Memory B cell (primary cell): ENCODE measurements at regions not wholly inside any gene's neighbourhood (a gene's known extent, or its start where the extent isn't known, plus 50 kb on each side); places are given as distances from the start of the nearest gene placed in this dataset.

ENCODE experiments used
- ATAC-seq: fragments of 150-1000 bp; cut with Tn5 transposase; 2 replicates; pipeline ENCODE4 v1.10.0; 2021; ENCODE audit warnings: low read depth, mild to moderate bottlenecking, moderate library complexity
- DNase-seq, 2 donors: peaks; one replicate each; pipeline ENCODE4 v3.0.0; 2022; ENCODE audit warnings: low spot score in 2 of 2
- H3K27ac Mint-ChIP-seq: one replicate; pipeline ENCODE4 v1.8.0; 2022; ENCODE audit warnings: mild to moderate bottlenecking, moderate library complexity, mixed read lengths
- H3K27me3 Mint-ChIP-seq: one replicate; pipeline ENCODE4 v1.8.0; 2022; ENCODE audit warnings: mixed read lengths
- H3K36me3 Mint-ChIP-seq: one replicate; pipeline ENCODE4 v1.8.0; 2022; ENCODE audit warnings: mild to moderate bottlenecking, mixed read lengths
- H3K4me1 Mint-ChIP-seq: one replicate; pipeline ENCODE4 v1.8.0; 2022; ENCODE audit warnings: mixed read lengths
- H3K4me3 Mint-ChIP-seq: one replicate; pipeline ENCODE4 v1.8.0; 2022; ENCODE audit warnings: mild to moderate bottlenecking, moderate library complexity, mixed read lengths
- H3K9me3 Mint-ChIP-seq: one replicate; pipeline ENCODE4 v1.8.0; 2022; ENCODE audit warnings: mixed read lengths

GRCh38 chr7:10085231-10085630 is 888.4 kb upstream of the PHF14 start:
- no peak for ATAC-seq
- H3K9me3 Mint-ChIP-seq = peaks cover 1% of the 10 kb centered on the region

GRCh38 chr7:10100572-10100971 is 873.1 kb upstream of the PHF14 start:
- H3K9me3 Mint-ChIP-seq = no peaks in the 10 kb centered on the region
- H3K27ac Mint-ChIP-seq = no peak overlapping the region
- ATAC-seq (no peak), DNase-seq (no peak)
- no peak overlapping the region for H3K4me3 Mint-ChIP-seq
- no peaks in the 10 kb centered on the region for H3K36me3 Mint-ChIP-seq
- H3K4me1 Mint-ChIP-seq = no peaks in the 10 kb centered on the region
- no peaks in the 10 kb centered on the region for H3K27me3 Mint-ChIP-seq

More at GRCh38 chr7:10085231-10085630, 888.4 kb upstream of the PHF14 start:
- no peaks in the 10 kb centered on the region for H3K36me3 Mint-ChIP-seq
- H3K4me1 Mint-ChIP-seq = no peaks in the 10 kb centered on the region
- H3K4me3 Mint-ChIP-seq = no peak overlapping the region
- no peak for DNase-seq
- no peak overlapping the region for H3K27ac Mint-ChIP-seq
- no peaks in the 10 kb centered on the region for H3K27me3 Mint-ChIP-seq

GRCh38 chr7:10101351-10101750 is 872.3 kb upstream of the PHF14 start:
- no peak overlapping the region for H3K4me3 Mint-ChIP-seq
- no peaks in the 10 kb centered on the region for H3K27me3 Mint-ChIP-seq
- no peak overlapping the region for H3K27ac Mint-ChIP-seq
- no peaks in the 10 kb centered on the region for H3K4me1 Mint-ChIP-seq
- H3K9me3 Mint-ChIP-seq = no peaks in the 10 kb centered on the region
- ATAC-seq = no peak
- DNase-seq = no peak
- H3K36me3 Mint-ChIP-seq = no peaks in the 10 kb centered on the region

GRCh38 chr7:10104292-10104691 is 869.4 kb upstream of the PHF14 start:
- no peak for ATAC-seq
- Mint-ChIP-seq H3K9me3 (peaks cover 1% of the 10 kb centered on the region), H3K27me3 (no peaks in the 10 kb centered on the region), H3K36me3 (no peaks in the 10 kb centered on the region), H3K4me1 (no peaks in the 10 kb centered on the region), H3K4me3 (no peak overlapping the region), H3K27ac (no peak overlapping the region)
- DNase-seq = no peak

- Mint-ChIP-seq H3K4me3 (no peak overlapping the region), H3K36me3 (no peaks in the 10 kb centered on the region), H3K27ac (no peak overlapping the region), H3K27me3 (no peaks in the 10 kb centered on the region), H3K9me3 (peaks cover 1% of the 10 kb centered on the region), H3K4me1 (no peaks in the 10 kb centered on the region)
- DNase-seq (no peak), ATAC-seq (no peak)
Measured at GRCh38 chr7:10106609-10107008, 867.1 kb upstream of the PHF14 start.

GRCh38 chr7:10116511-10116910 is 857.2 kb upstream of the PHF14 start:
- Mint-ChIP-seq H3K4me3 (no peak overlapping the region), H3K27me3 (no peaks in the 10 kb centered on the region), H3K27ac (no peak overlapping the region), H3K9me3 (peaks cover 7% of the 10 kb centered on the region), H3K4me1 (no peaks in the 10 kb centered on the region), H3K36me3 (no peaks in the 10 kb centered on the region)
- ATAC-seq (no peak), DNase-seq (no peak)

- Mint-ChIP-seq H3K36me3 (no peaks in the 10 kb centered on the region), H3K27ac (no peak overlapping the region), H3K4me3 (no peak overlapping the region), H3K4me1 (no peaks in the 10 kb centered on the region), H3K27me3 (no peaks in the 10 kb centered on the region), H3K9me3 (peaks cover 6% of the 10 kb centered on the region)
- DNase-seq (no peak), ATAC-seq (no peak)
Measured at GRCh38 chr7:10117815-10118214, 855.9 kb upstream of the PHF14 start.

- DNase-seq (no peak), ATAC-seq (no peak)
- no peaks in the 10 kb centered on the region for H3K4me1 Mint-ChIP-seq
- peaks cover 3% of the 10 kb centered on the region for H3K9me3 Mint-ChIP-seq
- H3K4me3 Mint-ChIP-seq = no peak overlapping the region
- no peak overlapping the region for H3K27ac Mint-ChIP-seq
- H3K36me3 Mint-ChIP-seq = no peaks in the 10 kb centered on the region
- no peaks in the 10 kb centered on the region for H3K27me3 Mint-ChIP-seq
Measured at GRCh38 chr7:10120936-10121335, 852.7 kb upstream of the PHF14 start.

- Mint-ChIP-seq H3K9me3 (peaks cover 3% of the 10 kb centered on the region), H3K36me3 (no peaks in the 10 kb centered on the region), H3K27me3 (no peaks in the 10 kb centered on the region), H3K4me1 (no peaks in the 10 kb centered on the region), H3K4me3 (no peak overlapping the region), H3K27ac (no peak overlapping the region)
- DNase-seq (no peak), ATAC-seq (no peak)
Measured at GRCh38 chr7:10121631-10122030, 852.0 kb upstream of the PHF14 start.

- Mint-ChIP-seq H3K27me3 (no peaks in the 10 kb centered on the region), H3K4me1 (no peaks in the 10 kb centered on the region), H3K27ac (no peak overlapping the region), H3K9me3 (no peaks in the 10 kb centered on the region), H3K4me3 (no peak overlapping the region), H3K36me3 (no peaks in the 10 kb centered on the region)
- no peak for DNase-seq
- no peak for ATAC-seq
Measured at GRCh38 chr7:10122551-10123100, 851.0 kb upstream of the PHF14 start.

- no peaks in the 10 kb centered on the region for H3K27me3 Mint-ChIP-seq
- no peak overlapping the region for H3K4me3 Mint-ChIP-seq
- DNase-seq (no peak), ATAC-seq (no peak)
- no peak overlapping the region for H3K27ac Mint-ChIP-seq
- H3K4me1 Mint-ChIP-seq = no peaks in the 10 kb centered on the region
- H3K9me3 Mint-ChIP-seq = no peaks in the 10 kb centered on the region
- no peaks in the 10 kb centered on the region for H3K36me3 Mint-ChIP-seq
Measured at GRCh38 chr7:10128748-10129147, 844.9 kb upstream of the PHF14 start.

- no peak overlapping the region for H3K27ac Mint-ChIP-seq
- H3K27me3 Mint-ChIP-seq = no peaks in the 10 kb centered on the region
- no peaks in the 10 kb centered on the region for H3K4me1 Mint-ChIP-seq
- peaks cover 1% of the 10 kb centered on the region for H3K9me3 Mint-ChIP-seq
- no peak for DNase-seq
- ATAC-seq = no peak
- no peaks in the 10 kb centered on the region for H3K36me3 Mint-ChIP-seq
- H3K4me3 Mint-ChIP-seq = no peak overlapping the region
Measured at GRCh38 chr7:10138087-10138854, 835.4 kb upstream of the PHF14 start.

GRCh38 chr7:10146271-10146670 is 827.4 kb upstream of the PHF14 start:
- ATAC-seq = no peak
- DNase-seq = no peak
- Mint-ChIP-seq H3K9me3 (no peaks in the 10 kb centered on the region), H3K36me3 (no peaks in the 10 kb centered on the region), H3K4me3 (no peak overlapping the region), H3K4me1 (no peaks in the 10 kb centered on the region), H3K27ac (no peak overlapping the region), H3K27me3 (no peaks in the 10 kb centered on the region)

- no peaks in the 10 kb centered on the region for H3K4me1 Mint-ChIP-seq
- no peaks in the 10 kb centered on the region for H3K27me3 Mint-ChIP-seq
- DNase-seq (no peak), ATAC-seq (no peak)
- no peaks in the 10 kb centered on the region for H3K36me3 Mint-ChIP-seq
- H3K4me3 Mint-ChIP-seq = no peak overlapping the region
- peaks cover 3% of the 10 kb centered on the region for H3K9me3 Mint-ChIP-seq
- no peak overlapping the region for H3K27ac Mint-ChIP-seq
Measured at GRCh38 chr7:10156972-10157371, 816.7 kb upstream of the PHF14 start.

- Mint-ChIP-seq H3K27ac (no peak overlapping the region), H3K4me3 (no peak overlapping the region), H3K9me3 (peaks cover 2% of the 10 kb centered on the region), H3K4me1 (no peaks in the 10 kb centered on the region), H3K27me3 (no peaks in the 10 kb centered on the region), H3K36me3 (no peaks in the 10 kb centered on the region)
- DNase-seq = no peak
- no peak for ATAC-seq
Measured at GRCh38 chr7:10181996-10182395, 791.7 kb upstream of the PHF14 start.
